T-helper 2 cell treated with Interferon-gamma antibody and Interleukin-4, amounts not matched to agents 100 ng/mL and 5 ng/mL, for 36 hours (primary cell): ENCODE measurements at regions not wholly inside any gene's neighbourhood (a gene's known extent, or its start where the extent isn't known, plus 50 kb on each side); places are given as distances from the start of the nearest gene placed in this dataset.
"Not testable (repeated sequence)": the region's sequence is repeated elsewhere in the genome, so short reads cannot be mapped to it uniquely, and the experiment has no call there.

Experiments used
- intact Hi-C: fragments of 100-400 bp; cut with micrococcal nuclease; formaldehyde crosslinking; loops from one replicate; pipeline ENCODE4 v1.15.1; 2023

DNA sequence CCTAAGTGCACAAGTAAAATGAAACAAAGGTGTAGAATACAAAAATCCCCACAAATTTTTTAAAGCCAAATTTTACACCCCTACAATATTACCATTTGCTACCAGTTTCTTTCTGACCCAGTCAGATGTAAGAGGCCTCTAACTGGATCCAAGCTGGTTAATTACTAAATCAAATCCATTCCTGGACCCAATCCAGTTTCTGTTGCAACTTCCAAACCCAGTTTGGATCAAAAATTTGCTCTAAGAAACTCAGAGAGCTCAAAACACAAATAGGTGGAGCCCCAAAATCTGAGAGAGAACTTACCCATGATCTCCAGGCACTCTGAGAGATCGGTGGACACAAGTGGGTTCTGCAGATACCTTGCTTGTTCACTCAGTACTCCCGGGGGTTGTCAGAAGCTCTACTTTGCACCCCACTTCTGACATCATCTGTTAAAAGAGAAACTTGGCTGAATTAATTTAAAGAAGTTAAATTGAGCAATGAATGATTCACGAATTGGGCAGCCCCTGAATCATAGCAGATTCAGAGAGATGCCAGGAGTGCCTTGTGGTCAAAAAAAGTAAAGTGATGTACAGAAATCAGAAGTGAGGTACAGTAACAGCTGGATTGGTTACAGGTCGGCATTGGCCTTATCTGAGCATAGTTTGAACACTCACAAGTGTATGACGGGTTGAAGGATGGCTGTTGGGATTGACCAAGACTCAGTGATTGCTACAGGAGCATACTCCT, 448.0 kb downstream of the KCNT2 start:
- intact Hi-C loops, result no loop called here

GRCh38 chr1:196155586-196155985, 452.7 kb downstream of the KCNT2 start:
- intact Hi-C loops, result no loop called here

DNA sequence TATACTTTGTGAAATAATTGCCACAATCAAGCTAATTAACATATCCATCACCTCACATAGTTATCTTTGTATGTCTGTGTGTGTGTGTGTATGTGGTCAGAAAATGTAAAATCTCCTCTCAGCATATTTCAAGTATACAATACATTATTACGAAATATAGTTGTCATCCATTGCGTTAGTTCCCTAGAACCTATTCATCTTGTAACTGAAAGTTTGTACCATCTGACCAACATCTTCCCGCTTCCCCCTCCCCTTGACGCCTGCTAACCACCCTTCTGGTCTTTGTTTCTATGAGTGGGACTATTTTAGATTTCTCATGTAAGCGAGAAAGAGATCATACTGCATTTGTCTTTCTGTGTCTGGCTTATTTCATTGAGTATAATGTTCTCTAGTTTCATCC, 455.3 kb downstream of the KCNT2 start:
- intact Hi-C loops, result no loop called here

GRCh38 chr1:196152086-196152485, 456.2 kb downstream of the KCNT2 start:
- intact Hi-C loops, result no loop called here

DNA sequence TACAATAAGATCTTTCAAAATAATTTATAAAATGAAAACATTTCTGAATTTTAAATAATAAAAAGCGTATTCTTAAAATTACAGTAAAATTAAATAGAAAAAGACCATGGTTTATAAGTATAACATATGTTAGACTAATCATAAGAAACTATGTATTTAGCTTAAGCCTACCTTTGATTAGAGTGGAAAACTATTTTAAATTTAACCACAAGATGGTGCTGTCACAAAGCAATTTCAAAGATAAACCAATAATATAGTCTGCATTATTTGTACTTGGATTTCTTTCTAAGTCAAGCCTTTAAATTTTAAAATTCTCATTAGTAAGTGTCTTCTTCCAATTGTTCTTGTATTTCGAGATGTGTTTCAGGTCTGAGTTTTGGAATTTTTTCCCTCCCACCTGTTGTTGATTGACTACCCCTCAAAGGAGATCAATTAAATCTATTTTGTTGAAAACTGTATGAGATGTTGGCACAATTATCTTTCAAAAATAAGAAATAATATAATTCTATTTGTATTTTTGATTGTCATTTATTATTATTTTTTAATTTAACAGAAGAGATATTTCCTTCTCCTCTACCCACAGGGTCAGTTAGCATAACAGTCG, 459.8 kb downstream of the KCNT2 start:
- intact Hi-C loops, result loop anchor here (1.0 to 5.0 kb wide), 2 partner anchors 224 to 513 kb away; no protein-coding TSS in a partner anchor

DNA sequence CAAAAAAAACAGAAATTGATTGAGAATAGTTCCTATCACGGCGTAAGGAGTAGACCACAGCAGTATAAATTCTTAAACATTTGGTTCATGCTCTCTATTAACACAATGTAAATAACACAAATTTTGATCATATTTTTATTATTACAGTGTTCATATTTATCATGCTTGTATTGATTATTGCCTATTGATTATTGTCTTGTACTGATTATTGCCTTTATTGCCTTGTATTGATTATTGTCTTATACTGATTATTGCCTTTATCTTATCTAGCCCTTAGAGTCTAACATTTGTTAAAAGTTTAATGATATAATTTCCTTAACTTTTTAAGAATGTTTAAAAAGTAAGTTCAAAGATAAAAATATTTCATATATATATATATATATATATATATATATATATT, 460.7 kb downstream of the KCNT2 start:
- intact Hi-C loops, result loop anchor here (5.0 kb wide), 1 partner anchor 225 kb away; no protein-coding TSS in a partner anchor

DNA sequence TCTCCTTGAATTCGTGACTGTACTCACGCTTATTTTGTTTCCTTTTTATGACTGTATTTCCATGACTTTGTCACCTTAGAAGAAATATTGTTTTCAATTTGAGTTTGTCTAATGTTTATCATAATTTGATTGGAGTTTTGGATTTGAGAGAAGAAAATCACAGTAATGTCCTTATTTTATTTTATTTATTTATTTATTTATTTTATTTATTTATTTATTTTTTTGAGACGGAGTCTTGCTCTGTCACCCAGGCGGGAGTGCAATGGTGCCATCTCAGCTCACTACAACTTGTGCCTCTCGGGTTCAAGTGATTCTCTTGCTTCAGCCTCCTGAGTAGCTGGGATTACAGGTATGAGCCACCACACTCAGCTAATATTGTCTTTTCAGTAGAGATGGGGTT, 463.1 kb downstream of the KCNT2 start:
- intact Hi-C loops, result loop anchor here (5.0 kb wide), 1 partner anchor 227 kb away; no protein-coding TSS in a partner anchor

DNA sequence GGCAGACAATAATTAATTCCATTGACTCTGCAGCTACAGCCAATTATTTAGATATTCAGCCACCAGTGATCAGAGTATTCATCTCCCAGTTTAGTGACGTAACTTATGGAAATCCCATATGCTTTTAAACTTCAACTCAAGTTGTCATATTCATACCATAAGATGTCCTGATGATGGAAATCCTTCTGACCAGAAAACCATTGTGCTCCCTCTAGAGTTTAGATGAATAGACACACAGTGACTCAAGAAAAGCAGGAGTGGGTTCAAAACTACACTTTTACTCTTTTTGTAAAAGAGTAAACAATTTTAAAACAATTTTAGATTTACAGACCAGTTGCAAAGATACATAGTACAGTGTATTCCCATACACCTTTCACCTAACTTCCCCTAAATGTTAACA, 463.7 kb downstream of the KCNT2 start:
- intact Hi-C loops, result no loop called here

- intact Hi-C loops, result no loop called here
Measured at GRCh38 chr1:196143602-196144342, 464.5 kb downstream of the KCNT2 start.

DNA sequence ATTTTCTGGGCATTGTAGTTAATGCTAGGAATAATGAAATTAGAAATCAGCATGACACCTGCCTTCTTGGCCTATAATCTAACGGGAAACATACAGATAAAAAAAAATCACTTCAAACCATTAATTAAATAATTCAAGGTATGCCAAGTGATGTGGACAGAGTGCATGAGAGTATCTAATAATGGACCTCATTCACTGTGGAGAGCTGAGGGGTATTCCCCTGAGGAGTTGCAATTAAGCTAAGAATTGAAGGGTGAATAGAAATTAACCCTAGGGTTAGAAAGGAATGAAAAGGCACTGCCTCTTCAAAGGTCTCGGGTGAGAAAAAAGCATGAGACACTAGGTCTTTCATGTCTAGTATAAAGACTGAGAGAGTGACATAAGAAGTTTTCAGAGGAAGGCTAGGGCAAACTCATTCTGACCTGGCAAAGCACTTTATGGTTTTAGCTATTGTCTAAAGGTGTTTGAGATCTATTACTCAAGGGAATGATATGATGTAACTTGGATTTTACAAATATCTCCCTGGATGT, 466.1 kb downstream of the KCNT2 start:
- intact Hi-C loops, result no loop called here

DNA sequence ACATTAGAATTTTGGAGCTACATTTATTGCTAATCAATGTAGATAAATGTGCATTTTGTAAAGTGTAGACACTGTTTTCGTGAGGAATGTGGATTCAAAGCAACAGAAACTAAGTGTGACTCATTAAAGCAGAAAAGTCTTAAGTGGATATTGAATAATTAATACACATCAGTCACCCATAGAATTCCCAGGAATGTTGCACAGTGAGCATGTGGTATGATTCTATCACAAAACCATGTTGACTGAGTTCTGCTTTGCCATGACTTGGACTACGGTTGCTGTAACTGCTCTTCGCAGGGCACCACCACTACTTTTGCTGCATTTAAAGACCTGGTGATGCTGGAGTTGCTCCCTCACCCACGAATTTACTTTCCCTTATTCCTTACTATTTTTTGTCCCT, 471.8 kb downstream of the KCNT2 start:
- intact Hi-C loops, result no loop called here

- intact Hi-C loops, result no loop called here
Measured at GRCh38 chr1:196131691-196132090, 476.5 kb downstream of the KCNT2 start.

GRCh38 chr1:196128835-196129234, 479.4 kb downstream of the KCNT2 start:
- intact Hi-C loops, result no loop called here

- intact Hi-C loops, result no loop called here
Measured at GRCh38 chr1:196121181-196121580, 487.1 kb downstream of the KCNT2 start.

- intact Hi-C loops, result no loop called here
Measured at GRCh38 chr1:196115646-196116045, 492.6 kb downstream of the KCNT2 start.

DNA sequence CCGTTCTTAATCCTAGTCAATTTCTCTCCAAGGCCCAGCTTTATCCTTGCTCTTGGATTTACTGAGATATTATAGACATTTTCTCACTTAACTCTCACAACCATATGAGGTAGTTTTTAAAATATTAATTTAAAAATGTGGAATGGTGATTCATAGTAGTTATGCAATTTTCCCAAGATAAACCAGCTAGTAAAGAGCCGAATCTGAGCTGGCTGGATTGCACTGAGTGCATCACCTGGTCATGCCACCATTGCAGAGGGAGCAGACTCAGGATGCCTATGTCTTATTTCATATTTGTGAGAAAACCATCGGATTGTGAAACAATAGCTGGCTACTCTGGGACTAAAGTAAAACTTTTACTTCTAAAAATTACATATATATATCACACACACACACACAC, 494.0 kb downstream of the KCNT2 start:
- intact Hi-C loops, result no loop called here

GRCh38 chr1:196108990-196109389, 499.2 kb downstream of the KCNT2 start:
- intact Hi-C loops, result not testable (repeated sequence)

DNA sequence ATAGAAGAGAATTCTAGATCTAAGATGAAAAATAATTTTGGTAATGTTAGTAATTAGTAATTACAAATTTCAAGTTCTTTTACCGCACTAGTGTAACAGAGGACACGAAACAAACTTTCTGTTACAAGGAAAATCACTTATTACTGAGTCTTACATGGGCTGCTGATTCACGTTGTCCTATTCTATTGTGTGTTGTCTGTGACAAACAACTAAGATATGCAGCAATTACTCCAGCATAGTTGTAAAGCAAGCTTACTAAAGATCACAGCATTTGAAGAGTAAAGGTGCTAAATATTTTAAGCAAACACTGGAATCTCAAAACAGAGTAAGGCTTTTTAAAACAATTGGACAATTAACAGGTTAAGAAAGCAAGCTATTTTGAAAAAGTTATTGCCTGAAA, 502.3 kb downstream of the KCNT2 start:
- intact Hi-C loops, result no loop called here

GRCh38 chr1:196102826-196103225, 505.4 kb downstream of the KCNT2 start:
- intact Hi-C loops, result no loop called here

DNA sequence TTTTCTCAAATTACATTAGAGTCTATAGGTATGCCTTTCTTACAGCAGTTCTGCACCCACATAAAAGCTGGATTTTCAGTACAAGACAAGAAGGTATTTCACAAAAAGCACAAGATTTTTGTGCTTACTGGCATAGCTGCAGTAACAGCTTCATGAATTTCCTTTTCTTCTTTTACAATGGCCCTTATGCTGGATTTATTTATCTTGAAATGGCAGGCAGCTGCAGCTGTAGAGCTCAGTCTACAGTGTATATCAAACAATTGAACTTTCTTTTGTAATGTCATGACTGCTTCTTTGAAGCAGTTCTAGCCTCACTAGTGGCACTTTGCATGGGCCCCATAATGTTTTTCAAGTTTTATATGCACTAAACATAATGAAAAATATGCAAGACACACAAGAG, 510.2 kb downstream of the KCNT2 start:
- intact Hi-C loops, result no loop called here

- intact Hi-C loops, result no loop called here
Measured at GRCh38 chr1:196094821-196095220, 513.4 kb downstream of the KCNT2 start.
